ENCODE measurements at regions not wholly inside any gene's neighbourhood (a gene's known extent, or its start where the extent isn't known, plus 50 kb on each side); places are given as distances from the start of the nearest gene placed in this dataset.

DNA sequence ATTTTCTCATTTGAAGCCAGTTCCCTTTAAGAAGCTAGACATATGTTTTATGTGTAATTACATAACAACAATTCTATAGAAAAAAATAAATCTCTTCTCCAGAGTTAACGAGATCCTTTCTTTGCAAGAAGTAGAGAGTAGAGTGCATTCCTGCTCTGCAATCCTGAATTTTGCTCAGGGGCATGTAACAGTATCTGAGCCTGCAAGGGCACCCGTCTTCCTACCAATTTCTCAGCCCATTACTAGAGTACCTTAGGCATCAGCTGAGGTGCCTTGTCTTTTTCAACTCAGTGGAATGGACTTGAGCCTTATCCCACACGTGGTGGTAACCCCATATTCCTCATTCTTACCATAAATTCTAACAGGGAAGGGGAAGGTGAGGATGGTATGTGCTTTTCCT lies 205.9 kb downstream of the IKZF2 start:
- no peak for DNase-seq (ENCODE audit: low read depth)

DNA sequence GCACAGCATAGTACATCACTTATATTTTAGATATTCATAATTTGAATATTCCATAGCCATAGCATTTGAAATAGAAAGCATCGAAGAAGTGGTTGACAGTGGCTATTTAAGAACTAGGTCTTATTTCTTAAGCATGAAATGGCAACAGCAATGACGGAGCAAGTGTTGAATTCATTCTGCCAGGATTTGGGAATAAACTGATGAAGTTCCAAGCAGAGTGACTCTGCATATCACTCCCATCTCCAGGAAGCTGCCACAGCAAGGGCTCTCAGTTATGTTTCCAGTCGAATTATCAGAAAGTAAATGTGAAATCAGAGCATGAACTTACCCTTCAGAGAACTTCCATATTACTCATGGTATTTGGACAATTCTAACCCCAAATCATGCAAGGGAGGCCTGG lies 208.1 kb downstream of the IKZF2 start:
- no peak for DNase-seq (ENCODE audit: low read depth)

DNA sequence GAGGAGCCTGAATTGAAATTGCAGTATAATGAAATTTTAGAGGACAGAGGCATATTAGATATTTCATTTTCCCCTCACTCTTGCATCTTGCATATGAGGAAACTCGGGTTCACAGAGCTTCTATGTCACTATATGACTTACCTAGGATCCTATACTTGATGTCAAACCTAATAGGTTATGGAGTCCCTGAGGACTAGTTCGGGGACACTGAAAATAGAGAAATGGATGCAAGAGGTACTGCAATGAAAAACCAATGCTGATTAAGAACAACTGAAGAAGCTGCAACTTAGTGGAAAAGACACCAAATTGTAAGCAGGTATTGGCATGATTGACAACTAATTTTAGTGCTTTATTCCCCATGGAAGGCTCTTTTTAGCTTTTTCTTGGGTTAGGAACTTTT lies 210.1 kb downstream of the IKZF2 start:
- no peak for DNase-seq (ENCODE audit: low read depth)

DNA sequence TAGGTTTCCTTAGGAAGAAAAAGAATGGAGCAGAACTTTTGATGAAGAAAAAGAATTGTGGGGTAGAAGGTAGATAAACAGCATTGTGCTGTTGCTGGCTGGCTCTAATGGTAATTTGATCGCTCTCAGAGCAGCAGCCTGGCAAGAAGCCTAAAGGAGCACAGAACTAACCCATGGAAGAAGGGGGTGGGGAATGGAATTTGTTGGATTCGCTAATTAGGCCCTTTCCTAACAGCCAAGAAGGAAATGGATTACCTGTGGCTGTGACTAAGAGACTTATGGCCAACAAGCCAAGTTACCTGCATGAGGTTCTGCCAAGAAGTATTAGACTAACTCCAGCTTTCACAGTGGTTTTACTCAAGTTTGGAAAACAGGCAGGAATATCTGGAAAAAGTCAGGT lies 210.6 kb downstream of the IKZF2 start:
- DNase-seq (ENCODE audit: low read depth) = no peak

DNA sequence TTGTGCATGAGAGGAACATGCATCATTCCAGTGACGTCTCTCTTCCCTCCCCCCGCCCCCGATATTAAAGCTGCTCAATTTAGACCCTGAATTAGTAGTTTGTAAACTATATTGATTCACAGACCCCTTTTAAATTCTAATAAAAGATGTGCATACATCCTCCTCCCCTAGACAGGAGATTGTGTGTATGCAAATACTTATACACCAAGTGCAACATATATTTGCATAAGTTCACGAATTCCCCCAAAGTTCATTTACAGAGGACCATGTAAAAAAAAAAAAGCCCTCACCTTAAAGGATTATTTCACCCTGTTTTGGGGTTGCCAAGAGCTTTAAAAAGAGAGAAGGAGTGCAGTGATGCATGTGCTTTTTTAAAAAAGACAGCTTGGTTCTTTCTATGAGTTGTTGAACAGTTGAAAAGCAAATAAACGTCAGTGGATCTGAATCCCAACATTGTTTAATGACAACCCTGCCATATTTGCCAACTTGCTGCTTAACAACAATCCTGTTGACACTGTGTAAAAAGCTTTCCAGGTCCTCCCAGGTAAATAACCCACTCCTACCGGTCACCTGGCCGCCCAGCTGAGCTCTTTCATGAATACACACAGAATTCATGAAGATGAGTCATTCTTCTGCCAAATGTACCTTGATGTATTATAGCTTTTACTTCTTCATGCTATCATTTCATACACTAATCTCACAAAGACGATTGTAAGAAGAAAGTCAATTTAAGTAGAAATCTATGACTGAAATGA lies 211.5 kb downstream of the IKZF2 start:
- DNase-seq (ENCODE audit: low read depth) = no peak

DNA sequence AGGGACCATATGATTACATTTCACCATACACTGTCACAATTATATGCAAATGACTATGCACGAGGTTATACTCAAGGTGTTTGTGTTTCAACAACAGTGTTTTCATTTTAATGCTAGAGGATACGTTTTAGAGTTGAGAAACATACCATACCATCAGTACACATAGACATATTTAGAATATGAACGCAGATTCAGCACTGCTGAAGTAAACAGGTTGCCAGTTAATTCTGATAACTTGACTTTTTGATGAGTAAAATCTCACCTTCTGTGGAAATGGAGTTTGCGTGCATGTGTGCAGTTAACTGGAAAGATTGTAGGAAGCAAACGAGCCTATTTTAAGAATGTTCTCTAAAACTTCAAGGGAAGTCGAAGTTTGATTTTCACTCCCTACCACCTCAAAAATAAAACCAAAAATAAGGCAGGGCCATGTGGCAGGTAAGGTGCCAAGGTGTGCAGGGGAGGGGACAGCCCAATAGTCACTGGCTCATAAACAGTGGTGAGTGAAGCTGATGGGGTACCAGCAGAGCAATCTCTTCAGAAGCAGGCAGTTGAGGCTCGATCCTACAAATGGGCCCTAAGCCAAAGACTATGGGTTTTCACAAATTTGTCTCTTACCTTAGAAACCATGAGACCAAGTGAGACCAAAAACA lies 213.1 kb downstream of the IKZF2 start:
- no peak for DNase-seq (ENCODE audit: low read depth)

DNA sequence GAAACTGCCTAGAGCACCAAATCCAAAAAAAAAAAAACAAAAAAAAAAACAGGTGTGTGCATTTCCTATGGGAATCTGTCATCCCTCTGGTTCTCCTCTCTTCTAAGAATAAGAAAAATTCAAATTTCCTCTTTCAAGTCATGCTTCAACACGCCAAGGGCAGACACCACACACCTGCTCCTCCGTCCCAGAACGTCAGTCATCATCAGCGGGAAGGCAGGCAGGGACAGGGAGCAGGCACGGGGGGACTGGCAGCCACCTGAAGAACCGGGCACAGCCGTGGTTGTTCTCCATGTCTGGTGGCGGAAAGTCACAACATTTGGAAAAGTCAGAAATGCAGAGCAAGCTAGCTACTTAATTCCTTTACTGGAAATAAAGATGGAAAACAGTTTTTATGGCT lies 214.8 kb downstream of the IKZF2 start:
- no peak for DNase-seq (ENCODE audit: low read depth)

DNA sequence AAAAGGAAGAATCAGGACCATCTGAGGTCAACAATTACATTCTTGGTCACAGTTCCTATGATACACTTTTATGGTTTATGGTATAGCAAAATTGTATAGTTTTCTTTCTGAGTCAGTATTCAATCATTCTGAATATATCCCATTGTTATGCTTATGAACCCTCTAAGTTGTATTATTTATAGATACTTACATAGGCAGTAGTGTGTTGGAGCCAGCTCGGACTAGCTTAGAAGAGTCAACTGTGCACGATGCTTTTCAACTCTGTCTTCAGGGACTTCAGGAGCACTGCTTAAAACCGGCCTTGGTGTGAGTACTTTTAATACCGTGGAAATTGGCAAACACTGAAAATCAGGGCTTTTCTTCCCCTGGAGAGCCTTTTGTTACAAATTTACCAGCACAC lies 215.7 kb downstream of the IKZF2 start:
- DNase-seq (ENCODE audit: low read depth) = no peak

DNA sequence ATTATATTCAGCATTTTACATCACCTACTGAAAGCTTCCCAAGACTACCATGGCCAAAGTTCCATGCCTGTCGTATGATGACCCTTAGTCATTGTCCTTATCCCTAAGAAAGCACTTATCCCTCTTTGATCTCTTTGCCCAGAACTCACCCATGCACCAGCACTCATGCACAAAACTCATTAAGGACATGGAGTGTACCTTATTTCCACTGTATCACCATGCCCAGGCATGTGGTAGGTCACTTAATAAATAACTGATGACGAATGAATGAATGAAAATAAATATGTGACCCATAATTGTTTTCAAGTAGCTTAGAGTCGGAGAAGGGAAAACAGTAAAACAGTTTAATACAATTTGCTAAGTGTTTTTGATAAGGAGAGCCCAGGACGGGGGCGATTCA lies 220.1 kb downstream of the IKZF2 start:
- no peak for DNase-seq (ENCODE audit: low read depth)

DNA sequence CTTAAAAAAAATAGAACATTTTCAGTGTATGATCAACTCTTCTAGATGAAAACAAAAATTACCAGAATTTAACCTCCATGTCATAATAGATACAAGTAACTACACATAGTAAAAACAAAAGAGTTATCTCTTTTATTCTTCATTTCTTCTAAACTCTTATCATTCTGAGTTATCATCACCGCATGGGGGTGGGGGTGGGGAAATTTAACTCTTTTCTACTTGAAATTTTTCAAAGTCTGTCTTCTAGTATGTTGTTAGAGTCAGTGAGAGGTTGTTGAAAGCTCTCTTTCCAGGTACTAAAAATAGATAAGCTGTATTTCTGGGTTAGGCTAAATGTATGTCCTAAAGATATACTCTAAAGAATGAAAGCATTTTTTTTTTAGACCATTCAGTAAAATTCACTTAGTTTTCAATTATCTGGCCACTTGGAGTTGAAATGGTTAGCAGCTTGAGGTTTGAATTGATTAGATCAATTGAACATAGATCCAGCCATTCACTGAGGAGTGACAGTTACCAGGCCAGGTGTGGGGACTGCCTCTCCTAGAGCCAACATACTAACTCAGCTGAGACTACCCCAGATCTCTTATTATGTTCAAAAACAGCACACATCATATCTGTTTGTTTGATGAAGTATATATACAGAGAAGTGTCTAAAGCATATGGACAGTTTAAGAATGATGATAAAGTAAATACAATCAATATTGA lies 220.7 kb downstream of the IKZF2 start:
- no peak for DNase-seq (ENCODE audit: low read depth)

DNA sequence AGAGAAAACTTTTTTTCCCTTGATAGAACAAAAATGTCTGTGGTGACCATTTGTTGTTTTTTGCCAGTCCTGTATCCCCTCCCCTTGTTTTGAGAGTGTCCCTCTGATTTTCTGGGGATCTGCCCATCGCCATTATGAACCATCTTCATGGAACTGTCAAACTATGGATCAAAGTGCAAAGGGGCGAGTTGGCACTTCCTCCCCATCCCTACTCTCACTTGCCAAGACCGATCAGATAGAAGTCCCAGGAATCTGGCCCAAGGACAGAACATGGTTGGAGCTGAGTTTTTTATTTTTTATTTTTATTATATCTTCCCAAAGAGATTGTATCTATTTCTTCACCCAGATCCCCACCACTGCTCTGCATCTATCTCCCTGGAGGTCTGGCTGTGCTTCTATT lies 221.4 kb downstream of the IKZF2 start:
- DNase-seq (ENCODE audit: low read depth) = no peak

DNA sequence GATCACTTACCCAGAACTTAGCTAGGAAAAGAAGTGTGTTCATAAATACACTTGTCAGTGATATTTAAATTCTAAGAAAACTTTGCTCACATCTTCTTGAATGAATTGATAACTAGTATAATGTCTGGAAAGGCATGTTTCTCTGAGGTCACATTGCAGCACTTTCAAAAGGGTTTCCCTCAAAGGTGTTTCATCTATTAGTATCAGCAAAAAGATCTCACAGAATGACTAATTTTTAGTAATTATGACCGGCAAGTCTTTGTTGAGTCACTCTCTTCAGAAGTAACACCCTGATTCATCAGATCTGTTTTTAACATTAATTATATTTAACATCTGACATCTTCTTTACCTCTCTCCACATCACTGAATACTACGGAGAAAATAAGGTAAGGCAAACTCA lies 222.3 kb downstream of the IKZF2 start:
- no peak for DNase-seq (ENCODE audit: low read depth)

DNA sequence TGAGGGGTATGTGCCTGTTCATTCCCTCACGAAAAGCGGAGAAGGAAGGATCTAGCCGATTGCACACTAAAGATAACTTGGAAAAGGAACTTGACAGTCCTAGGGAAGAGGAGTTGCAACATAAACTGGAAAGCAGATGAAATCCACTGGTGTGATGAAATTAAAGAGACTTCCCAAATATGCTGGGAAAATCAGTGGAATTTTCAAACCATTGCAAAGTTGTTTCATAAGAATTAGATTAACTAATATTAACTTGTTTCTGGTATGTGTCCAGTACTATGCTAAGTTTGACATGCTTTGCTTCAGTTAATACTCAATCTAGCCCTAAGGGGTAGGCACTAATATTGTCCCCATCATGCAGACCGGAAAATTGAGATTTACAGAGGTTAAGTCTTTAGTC lies 222.7 kb downstream of the IKZF2 start:
- DNase-seq (ENCODE audit: low read depth) = no peak

DNA sequence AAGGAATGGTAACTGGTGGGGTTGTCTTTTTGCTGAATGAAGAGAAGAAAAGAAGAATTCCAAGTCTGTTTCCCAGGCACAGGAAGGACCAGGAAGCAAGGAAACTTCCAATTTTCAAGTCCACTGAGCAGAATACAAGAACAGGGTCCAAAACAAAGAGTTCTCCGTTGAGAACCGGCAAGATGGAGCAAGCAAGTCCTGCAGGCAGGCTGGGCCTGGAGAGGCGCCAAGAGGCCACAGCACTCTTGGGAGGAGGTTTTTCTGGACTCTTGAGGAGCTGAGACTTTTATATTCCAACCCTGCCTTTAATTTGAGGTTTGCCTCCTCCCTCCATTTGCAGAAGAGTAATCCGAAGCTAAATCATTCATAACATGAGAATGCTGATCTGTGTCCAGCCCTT lies 224.5 kb downstream of the IKZF2 start:
- DNase-seq (ENCODE audit: low read depth) = no peak

DNA sequence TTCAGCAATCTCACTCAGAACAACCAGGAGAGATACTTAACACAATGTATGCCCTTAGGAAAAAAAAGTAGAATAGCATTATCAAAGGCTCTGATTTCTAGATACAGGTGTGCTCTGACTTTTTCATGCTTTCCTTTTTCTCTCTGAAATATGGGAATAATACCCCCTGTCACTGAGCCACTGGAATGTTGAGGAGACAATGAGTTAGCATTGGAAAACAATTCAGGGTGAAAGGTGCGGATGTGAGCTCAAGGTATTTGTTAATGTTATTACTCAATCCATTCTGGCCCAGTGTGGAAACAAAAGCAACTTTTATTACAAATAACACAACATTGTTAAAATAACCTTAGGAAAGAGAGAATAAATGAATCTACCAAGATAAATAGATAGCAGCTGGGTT lies 228.0 kb downstream of the IKZF2 start:
- no peak for DNase-seq (ENCODE audit: low read depth)

DNA sequence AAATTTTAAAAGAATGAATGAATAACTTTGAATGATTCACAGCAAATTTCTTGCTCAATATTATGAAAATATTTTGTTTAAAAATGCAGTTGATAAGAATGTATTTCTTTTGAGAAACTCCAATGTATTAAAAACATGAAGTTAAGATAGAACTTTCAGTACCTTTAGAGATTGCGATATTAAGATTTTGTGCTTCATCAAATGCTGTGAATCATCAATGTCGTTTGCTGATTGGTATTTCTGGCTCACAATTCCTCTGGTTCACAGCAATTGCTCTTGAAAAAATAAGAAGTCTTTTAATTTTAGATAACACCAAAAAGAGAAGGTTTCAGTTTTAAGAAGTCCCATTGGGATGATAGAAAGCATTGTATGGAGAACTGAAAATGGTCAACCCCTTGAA lies 228.7 kb downstream of the IKZF2 start:
- DNase-seq (ENCODE audit: low read depth) = no peak

DNA sequence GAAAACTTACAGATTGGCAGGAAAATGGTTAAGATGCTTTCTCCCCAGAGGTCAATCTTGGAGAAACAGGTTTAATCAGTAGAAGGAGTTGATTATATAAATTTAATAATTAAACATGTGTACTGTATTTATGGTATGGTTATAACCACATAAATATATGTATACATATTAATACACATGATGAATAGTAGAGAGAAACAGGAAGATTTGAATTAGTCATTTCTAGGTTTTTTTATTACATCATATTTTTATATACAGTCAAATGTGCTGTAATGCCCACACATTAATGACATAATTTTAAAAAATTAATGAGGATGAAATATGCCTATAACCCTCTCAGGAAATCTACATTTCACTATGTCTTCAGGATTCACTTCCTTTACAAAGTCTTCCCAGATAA lies 229.7 kb downstream of the IKZF2 start:
- DNase-seq (ENCODE audit: low read depth) = no peak

DNA sequence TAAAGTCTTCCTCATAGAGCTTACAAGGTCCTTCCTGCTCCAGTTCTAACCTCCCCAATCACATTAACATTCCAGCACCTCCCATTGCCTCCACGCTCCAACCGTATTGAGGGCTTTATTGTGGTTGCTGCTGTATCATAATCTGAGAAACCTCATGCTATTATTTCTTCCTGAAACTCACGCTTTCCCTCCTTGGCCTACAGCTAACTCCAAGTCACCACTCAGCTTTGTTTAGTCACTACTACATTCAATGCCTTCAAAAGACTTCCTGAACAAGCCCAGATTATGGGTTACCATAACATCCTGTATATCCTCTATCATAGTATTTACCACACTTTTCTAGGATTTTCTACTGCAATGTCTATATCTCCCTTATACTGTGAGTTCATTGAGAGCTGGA lies 230.4 kb downstream of the IKZF2 start:
- DNase-seq (ENCODE audit: low read depth) = no peak

DNA sequence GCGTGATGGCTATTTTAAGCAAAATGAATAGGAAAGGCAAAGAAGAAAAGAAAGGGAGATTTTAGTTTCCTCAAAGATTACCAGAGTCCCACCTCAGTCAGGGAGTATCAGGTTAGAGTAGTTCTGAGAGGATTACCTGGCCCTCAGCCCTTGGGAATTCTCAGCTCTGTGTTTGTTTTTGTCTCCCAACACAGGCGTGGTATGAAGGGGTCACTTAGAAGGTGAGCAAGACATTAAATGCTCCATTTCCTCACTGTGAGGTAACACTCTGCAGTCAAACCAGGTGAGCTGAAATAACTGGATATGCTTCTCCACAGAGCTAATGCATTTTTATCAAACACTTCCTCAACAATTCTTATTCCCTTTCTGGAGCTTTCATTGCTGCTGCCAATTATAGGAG lies 232.2 kb downstream of the IKZF2 start:
- no peak for DNase-seq (ENCODE audit: low read depth)

DNA sequence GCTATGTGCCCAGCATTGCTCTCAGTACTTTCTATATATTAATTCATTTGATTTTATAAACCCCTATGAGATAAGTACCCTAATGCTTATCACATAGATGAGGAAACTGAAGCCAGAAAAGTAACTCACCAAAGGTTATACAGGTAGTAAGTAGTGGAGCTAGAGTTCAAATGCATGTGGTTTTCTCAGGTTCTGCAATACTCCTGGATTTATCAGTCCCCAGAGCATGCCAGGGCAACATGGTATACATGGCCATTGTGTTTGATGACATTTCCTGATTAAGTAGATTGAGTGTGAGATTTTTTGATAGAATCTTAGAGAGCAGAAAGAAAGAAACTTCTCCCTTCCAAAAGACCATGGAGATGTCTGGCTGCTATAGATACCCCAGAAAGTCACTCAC lies 233.1 kb downstream of the IKZF2 start:
- DNase-seq (ENCODE audit: low read depth) = no peak

DNA sequence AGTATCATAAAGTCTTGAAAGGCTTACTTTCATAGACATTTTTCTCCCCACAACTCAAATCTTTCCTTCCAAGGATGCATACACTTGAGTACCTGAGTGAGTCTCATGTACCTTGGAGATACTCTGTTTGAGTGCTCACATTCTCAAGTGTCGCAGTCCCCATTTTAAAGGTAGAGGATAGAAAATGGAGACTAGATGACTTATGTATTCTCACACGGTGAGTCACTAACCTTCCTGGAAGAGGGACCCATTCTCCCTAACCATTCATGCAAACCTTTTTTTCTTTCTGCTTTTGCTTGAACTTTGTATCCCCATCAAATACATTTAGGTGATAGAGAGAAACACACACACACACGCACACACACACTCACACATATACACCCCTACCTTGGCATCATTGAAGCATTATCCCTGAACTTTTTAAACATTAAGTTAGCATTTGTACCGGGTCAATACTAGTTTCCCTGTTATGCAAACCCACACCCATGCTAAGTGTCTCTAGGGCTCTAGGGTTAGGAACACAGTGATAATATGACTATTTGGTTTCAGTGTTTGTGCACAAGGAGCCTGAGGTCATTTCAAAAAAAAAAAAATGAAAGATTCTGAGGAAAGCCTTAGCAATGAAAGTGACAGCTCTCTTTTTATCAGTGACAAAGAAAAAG lies 236.2 kb downstream of the IKZF2 start:
- DNase-seq (ENCODE audit: low read depth) = no peak

DNA sequence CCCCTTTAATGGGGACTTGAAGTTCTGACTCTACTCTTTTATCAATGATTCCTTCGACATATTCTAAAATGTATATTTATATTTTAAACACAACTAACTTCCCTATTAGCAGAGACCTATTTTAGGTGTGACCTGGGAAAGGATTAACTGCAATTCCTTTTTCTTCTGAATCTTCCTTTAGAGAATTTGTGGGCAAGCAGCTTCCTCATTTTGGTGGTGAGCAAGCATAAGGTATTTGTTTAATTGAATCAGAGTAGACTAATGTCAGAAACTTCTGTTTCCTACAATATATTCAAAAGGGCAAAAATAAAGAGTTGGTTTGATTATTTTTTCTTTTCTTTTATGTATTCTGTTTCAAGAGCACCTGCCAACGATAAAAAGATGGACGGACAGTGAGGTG lies 237.0 kb downstream of the IKZF2 start:
- no peak for DNase-seq (ENCODE audit: low read depth)

Measured in non-pigmented ciliary epithelial cell (primary cell).